ENCODE measurements at regions not wholly inside any gene's neighbourhood (a gene's known extent, or its start where the extent isn't known, plus 50 kb on each side); places are given as distances from the start of the nearest gene placed in this dataset.
"Not testable (repeated sequence)": the region's sequence is repeated elsewhere in the genome, so short reads cannot be mapped to it uniquely, and the experiment has no call there.

- in situ Hi-C loops (cut with MboI; ENCODE audit: low sequenced_read_pairs) = loop anchor here (25.0 kb wide), 2 partner anchors 292 to 517 kb away; no protein-coding TSS in a partner anchor
Observed at GRCh38 chr6:132204591-132204990, 196.7 kb downstream of the MOXD1 start.

GRCh38 chr6:132202574-132202973 is 198.7 kb downstream of the MOXD1 start:
- in situ Hi-C loops (cut with MboI; ENCODE audit: low sequenced_read_pairs) = loop anchor here (25.0 kb wide), 2 partner anchors 290 to 515 kb away; no protein-coding TSS in a partner anchor

GRCh38 chr6:132199343-132199742 is 201.9 kb downstream of the MOXD1 start:
- in situ Hi-C loops (cut with MboI; ENCODE audit: low sequenced_read_pairs) = no loop called here

GRCh38 chr6:132198896-132199295 is 202.4 kb downstream of the MOXD1 start:
- in situ Hi-C loops (cut with MboI; ENCODE audit: low sequenced_read_pairs) = no loop called here

- in situ Hi-C loops (cut with MboI; ENCODE audit: low sequenced_read_pairs) = no loop called here
Observed at GRCh38 chr6:132198040-132198439, 203.2 kb downstream of the MOXD1 start.

- in situ Hi-C loops (cut with MboI; ENCODE audit: low sequenced_read_pairs) = no loop called here
Observed at GRCh38 chr6:132194529-132194928, 206.7 kb downstream of the MOXD1 start.

GRCh38 chr6:132192631-132193030 is 208.6 kb downstream of the MOXD1 start:
- in situ Hi-C loops (cut with MboI; ENCODE audit: low sequenced_read_pairs) = no loop called here

GRCh38 chr6:132190815-132191175 is 210.5 kb downstream of the MOXD1 start:
- in situ Hi-C loops (cut with MboI; ENCODE audit: low sequenced_read_pairs) = no loop called here

- in situ Hi-C loops (cut with MboI; ENCODE audit: low sequenced_read_pairs) = no loop called here
Observed at GRCh38 chr6:132190097-132190814, 211.0 kb downstream of the MOXD1 start.

GRCh38 chr6:132188556-132189264 is 212.6 kb downstream of the MOXD1 start:
- in situ Hi-C loops (cut with MboI; ENCODE audit: low sequenced_read_pairs) = no loop called here

GRCh38 chr6:132187816-132188215 is 213.5 kb downstream of the MOXD1 start:
- in situ Hi-C loops (cut with MboI; ENCODE audit: low sequenced_read_pairs) = no loop called here

GRCh38 chr6:132184966-132185365 is 216.3 kb downstream of the MOXD1 start:
- in situ Hi-C loops (cut with MboI; ENCODE audit: low sequenced_read_pairs) = not testable (repeated sequence)

GRCh38 chr6:132179955-132180354 is 221.3 kb downstream of the MOXD1 start:
- in situ Hi-C loops (cut with MboI; ENCODE audit: low sequenced_read_pairs) = no loop called here

GRCh38 chr6:132174919-132175318 is 223.7 kb upstream of the CCN2 start:
- in situ Hi-C loops (cut with MboI; ENCODE audit: low sequenced_read_pairs) = no loop called here

- in situ Hi-C loops (cut with MboI; ENCODE audit: low sequenced_read_pairs) = no loop called here
Observed at GRCh38 chr6:132168961-132169360, 217.8 kb upstream of the CCN2 start.

GRCh38 chr6:132167929-132168892 is 217.0 kb upstream of the CCN2 start:
- in situ Hi-C loops (cut with MboI; ENCODE audit: low sequenced_read_pairs) = no loop called here

GRCh38 chr6:132166526-132167051 is 215.4 kb upstream of the CCN2 start:
- in situ Hi-C loops (cut with MboI; ENCODE audit: low sequenced_read_pairs) = no loop called here

GRCh38 chr6:132165677-132166076 is 214.5 kb upstream of the CCN2 start:
- in situ Hi-C loops (cut with MboI; ENCODE audit: low sequenced_read_pairs) = no loop called here

- in situ Hi-C loops (cut with MboI; ENCODE audit: low sequenced_read_pairs) = no loop called here
Observed at GRCh38 chr6:132161283-132161682, 210.1 kb upstream of the CCN2 start.

GRCh38 chr6:132153221-132153898 is 202.2 kb upstream of the CCN2 start:
- in situ Hi-C loops (cut with MboI; ENCODE audit: low sequenced_read_pairs) = no loop called here

All from HL-60/S4 treated with phorbol 12-myristate 13-acetate at 8.2 ng/mL for 4 days and 3 days (cell line).